PC-3 (cell line): ENCODE measurements at regions not wholly inside any gene's neighbourhood (a gene's known extent, or its start where the extent isn't known, plus 50 kb on each side); places are given as distances from the start of the nearest gene placed in this dataset.

ENCODE experiments used
- ATAC-seq: fragments of 200-7000 bp; cut with Tn5 transposase; 2 replicates; pipeline ENCODE4 v1.9.1; 2020; ENCODE audit warnings: mild to moderate bottlenecking, moderate library complexity
- BruUV-seq: library from RNA; stranded (reverse); fragments of 400-500 nt; replicated peaks from 2 replicates; lab custom pipeline; 2021; lab: Mats Ljungman, UMichigan
- CTCF ChIA-PET: fragments of 300-600 bp; sonication (Branson Sonifier 250); formaldehyde crosslinking; loops from one replicate; lab custom pipeline; 2022; ENCODE audit warnings: antibody characterized with exemption; lab: Charles Lee
- POLR2A ChIA-PET: fragments of 300-600 bp; sonication (Branson Sonifier 250); formaldehyde crosslinking; loops from one replicate; lab custom pipeline; 2022; ENCODE audit warnings: antibody characterized with exemption; ENCODE audit not compliant: unreplicated experiment; lab: Charles Lee
- DNase-seq: peaks from one replicate; pipeline ENCODE4 v3.0.0-alpha.2; 2015
- H2AFZ ChIP-seq: fragments of 300-600 bp; sonication (generic); 2 replicates; pipeline ENCODE4 v1.6.0; 2016; ENCODE audit warnings: antibody characterized with exemption, low read length
- H3F3A ChIP-seq: fragments of 300-600 bp; sonication (generic); one replicate; pipeline ENCODE4 v1.6.0; 2017; ENCODE audit warnings: antibody characterized with exemption, low read length, control low read depth, mild to moderate bottlenecking; ENCODE audit not compliant: unreplicated experiment
- H3K27ac ChIP-seq: fragments of 300-600 bp; sonication (generic); 2 replicates; pipeline ENCODE4 v1.5.1; 2016; ENCODE audit warnings: mild to moderate bottlenecking, low read length
- H3K27me3 ChIP-seq: fragments of 300-600 bp; sonication (generic); 2 replicates; pipeline ENCODE4 v1.6.1; 2016; ENCODE audit warnings: low read length, mixed read lengths
- H3K36me3 ChIP-seq: fragments of 300-600 bp; sonication (generic); 2 replicates; pipeline ENCODE4 v1.6.1; 2016; ENCODE audit warnings: low read depth, mixed run types, low read length, mixed read lengths
- H3K4me1 ChIP-seq: fragments of 300-600 bp; sonication (generic); 2 replicates; pipeline ENCODE4 v1.5.1; 2016; ENCODE audit warnings: low read length; ENCODE audit not compliant: insufficient read depth
- H3K4me2 ChIP-seq: fragments of 300-600 bp; sonication (generic); 2 replicates; pipeline ENCODE4 v1.6.0; 2016; ENCODE audit warnings: low read length
- H3K4me3 ChIP-seq: fragments of 300-600 bp; sonication (generic); 2 replicates; pipeline ENCODE4 v1.5.1; 2016; ENCODE audit warnings: mild to moderate bottlenecking, low read length, mixed read lengths
- H3K79me2 ChIP-seq: fragments of 300-600 bp; sonication (generic); 2 replicates; pipeline ENCODE4 v1.6.1; 2017; ENCODE audit warnings: low read length, mixed read lengths
- H3K9ac ChIP-seq: fragments of 300-600 bp; sonication (generic); 2 replicates; pipeline ENCODE4 v1.6.0; 2016; ENCODE audit warnings: mild to moderate bottlenecking, low read length
- H3K9me2 ChIP-seq: fragments of 300-600 bp; sonication (generic); replicated peaks from 2 replicates; pipeline ENCODE4 v1.6.1; 2016; ENCODE audit warnings: mixed run types, low read length, mixed read lengths
- H3K9me3 ChIP-seq: fragments of 300-600 bp; sonication (generic); 2 replicates; pipeline ENCODE4 v1.6.1; 2016; ENCODE audit warnings: low read length, mixed read lengths
- H4K20me1 ChIP-seq: fragments of 300-600 bp; sonication (generic); 2 replicates; pipeline ENCODE4 v1.6.1; 2016; ENCODE audit warnings: low read length, mixed read lengths
- EZH2 ChIP-seq: fragments of 300-600 bp; sonication (generic); IDR thresholded peaks from one replicate; pipeline ENCODE4 v1.6.1; 2017; ENCODE audit warnings: antibody characterized with exemption, mild to moderate bottlenecking, low read length; ENCODE audit not compliant: unreplicated experiment
- EZH2phosphoT487 ChIP-seq: fragments of 300-600 bp; sonication (generic); IDR thresholded peaks from 2 replicates; pipeline ENCODE4 v1.6.1; 2018; ENCODE audit warnings: mild to moderate bottlenecking, antibody characterized with exemption, low read length, borderline replicate concordance
- intact Hi-C: fragments of 100-400 bp; cut with micrococcal nuclease; formaldehyde crosslinking; loops from 2 replicates; pipeline ENCODE4 v1.9.0; 2023
- TF ChIP-seq, protein P1 (sequence below): fragments of 300-600 bp; sonication (generic); conservative IDR thresholded peaks from 2 replicates; pipeline ENCODE4 v1.5.1; 2017; ENCODE audit warnings: antibody characterized with exemption, low read depth, mild to moderate bottlenecking, low read length

GRCh38 chr1:104765085-104765484, 1015.4 kb downstream of the AMY1C start:
- Histone ChIP-seq H3K4me1 (no peaks in the 10 kb centered on the region), H3K9me3 (no peaks in the 10 kb centered on the region), H3K4me2 (no peak overlapping the region), H3K9me2 (no peaks in the 10 kb centered on the region), H3K79me2 (no peaks in the 10 kb centered on the region), H3K27me3 (0 out of 2 replicates have a peak, but pooled peaks cover 19% of the 10 kb centered on the region), H3K9ac (no peak overlapping the region), H4K20me1 (no peaks in the 10 kb centered on the region), H3K36me3 (no peaks in the 10 kb centered on the region), H3K4me3 (no peak overlapping the region), H3F3A (no peaks in the 10 kb centered on the region), H3K27ac (no peak overlapping the region), H2AFZ (no peak overlapping the region)
- BruUV-seq, result no TSS peak
- TF ChIP-seq, protein P1, sequence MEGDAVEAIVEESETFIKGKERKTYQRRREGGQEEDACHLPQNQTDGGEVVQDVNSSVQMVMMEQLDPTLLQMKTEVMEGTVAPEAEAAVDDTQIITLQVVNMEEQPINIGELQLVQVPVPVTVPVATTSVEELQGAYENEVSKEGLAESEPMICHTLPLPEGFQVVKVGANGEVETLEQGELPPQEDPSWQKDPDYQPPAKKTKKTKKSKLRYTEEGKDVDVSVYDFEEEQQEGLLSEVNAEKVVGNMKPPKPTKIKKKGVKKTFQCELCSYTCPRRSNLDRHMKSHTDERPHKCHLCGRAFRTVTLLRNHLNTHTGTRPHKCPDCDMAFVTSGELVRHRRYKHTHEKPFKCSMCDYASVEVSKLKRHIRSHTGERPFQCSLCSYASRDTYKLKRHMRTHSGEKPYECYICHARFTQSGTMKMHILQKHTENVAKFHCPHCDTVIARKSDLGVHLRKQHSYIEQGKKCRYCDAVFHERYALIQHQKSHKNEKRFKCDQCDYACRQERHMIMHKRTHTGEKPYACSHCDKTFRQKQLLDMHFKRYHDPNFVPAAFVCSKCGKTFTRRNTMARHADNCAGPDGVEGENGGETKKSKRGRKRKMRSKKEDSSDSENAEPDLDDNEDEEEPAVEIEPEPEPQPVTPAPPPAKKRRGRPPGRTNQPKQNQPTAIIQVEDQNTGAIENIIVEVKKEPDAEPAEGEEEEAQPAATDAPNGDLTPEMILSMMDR, result no peak
- no peak for TF ChIP-seq EZH2
- TF ChIP-seq EZH2phosphoT487, result no peak
- CTCF ChIA-PET, result no interaction called here
- intact Hi-C loops, result no loop called here
- POLR2A ChIA-PET, result no interaction called here
- no peak for ATAC-seq
- DNase-seq, result no peak

- CTCF ChIA-PET, result no interaction called here
Observed at GRCh38 chr1:104768466-104768865, 1018.8 kb downstream of the AMY1C start.

More at GRCh38 chr1:104768466-104768865, 1018.8 kb downstream of the AMY1C start:
- no TSS peak for BruUV-seq
- no peak overlapping the region for H3K9ac ChIP-seq
- DNase-seq, result no peak
- ATAC-seq, result no peak
- 0 out of 2 replicates have a peak, but pooled peaks cover 12% of the 10 kb centered on the region for H3K27me3 ChIP-seq
- no peaks in the 10 kb centered on the region for H3F3A ChIP-seq
- TF ChIP-seq EZH2, result no peak
- TF ChIP-seq, protein P1, result no peak
- no peak for TF ChIP-seq EZH2phosphoT487
- POLR2A ChIA-PET, result no interaction called here
- H3K4me2 ChIP-seq, result no peak overlapping the region
- H3K9me2 ChIP-seq, result no peaks in the 10 kb centered on the region
- no peaks in the 10 kb centered on the region for H3K9me3 ChIP-seq
- no peak overlapping the region for H2AFZ ChIP-seq
- H3K79me2 ChIP-seq, result no peaks in the 10 kb centered on the region
- intact Hi-C loops, result no loop called here
- H3K36me3 ChIP-seq, result no peaks in the 10 kb centered on the region
- H3K4me1 ChIP-seq, result no peaks in the 10 kb centered on the region
- no peak overlapping the region for H3K4me3 ChIP-seq
- no peak overlapping the region for H3K27ac ChIP-seq
- H4K20me1 ChIP-seq, result no peaks in the 10 kb centered on the region
